ENCODE measurements at regions not wholly inside any gene's neighbourhood (a gene's known extent, or its start where the extent isn't known, plus 50 kb on each side); places are given as distances from the start of the nearest gene placed in this dataset.

- no peak overlapping the region for H3K4me2 ChIP-seq (ENCODE audit: low read length)
- H3K27me3 ChIP-seq (ENCODE audit: insufficient read depth, low read length), result peaks cover 16% of the 10 kb centered on the region; the same call in 1 of the 2 replicates
- H3K9ac ChIP-seq (ENCODE audit: low read length), result no peak overlapping the region
- H3K36me3 ChIP-seq (ENCODE audit: control insufficient read depth in 1 of 2, insufficient read depth in 2 of 2, low read length in 2 of 2), result no peaks in the 10 kb centered on the region
- H3K4me1 ChIP-seq (ENCODE audit: control insufficient read depth in 1 of 2, insufficient read depth in 2 of 2, low read length in 2 of 2), result no peaks in the 10 kb centered on the region
- DNase-seq (ENCODE audit: low read depth, low spot score) (no peak), ATAC-seq (no peak)
- no peaks in the 10 kb centered on the region for H3K9me2 ChIP-seq (ENCODE audit: insufficient read depth)
- no peaks in the 10 kb centered on the region for H4K20me1 ChIP-seq (ENCODE audit: insufficient read depth)
- intact Hi-C loops (cut with micrococcal nuclease), result no loop called here
- ChIA-PET RAD21 (ENCODE audit: low non-redundant PET in 1 of 2, low total read pairs in 2 of 2, uncharacterized antibody in 2 of 2, unreplicated experiment in 2 of 2) (no interaction called here), CTCF (no interaction called here), POLR2A (no interaction called here)
- no TSS peak for BruUV-seq (replicated peaks)
- no peak overlapping the region for H2AFZ ChIP-seq (ENCODE audit: low read depth, low read length, poor library complexity, severe bottlenecking)
- H3K27ac ChIP-seq (ENCODE audit: low read depth, low read length), result no peak overlapping the region
- H3K4me3 ChIP-seq (replicated peaks in 1 of 2; ENCODE audit: low read depth in 1 of 2, low read length in 2 of 2), result no peak overlapping the region
- no peaks in the 10 kb centered on the region for H3K79me2 ChIP-seq (ENCODE audit: insufficient read depth, low read length)
- TF ChIP-seq ELF1 (IDR thresholded peaks at IDR 0.05; ENCODE audit: borderline replicate concordance, low read depth), result no peak
- no peak for TF ChIP-seq EZH2phosphoT487 (IDR thresholded peaks at IDR 0.05; ENCODE audit: borderline replicate concordance)
- no peak for TF ChIP-seq SIN3A (IDR thresholded peaks at IDR 0.05; ENCODE audit: low read depth)
- TF ChIP-seq, protein P1, sequence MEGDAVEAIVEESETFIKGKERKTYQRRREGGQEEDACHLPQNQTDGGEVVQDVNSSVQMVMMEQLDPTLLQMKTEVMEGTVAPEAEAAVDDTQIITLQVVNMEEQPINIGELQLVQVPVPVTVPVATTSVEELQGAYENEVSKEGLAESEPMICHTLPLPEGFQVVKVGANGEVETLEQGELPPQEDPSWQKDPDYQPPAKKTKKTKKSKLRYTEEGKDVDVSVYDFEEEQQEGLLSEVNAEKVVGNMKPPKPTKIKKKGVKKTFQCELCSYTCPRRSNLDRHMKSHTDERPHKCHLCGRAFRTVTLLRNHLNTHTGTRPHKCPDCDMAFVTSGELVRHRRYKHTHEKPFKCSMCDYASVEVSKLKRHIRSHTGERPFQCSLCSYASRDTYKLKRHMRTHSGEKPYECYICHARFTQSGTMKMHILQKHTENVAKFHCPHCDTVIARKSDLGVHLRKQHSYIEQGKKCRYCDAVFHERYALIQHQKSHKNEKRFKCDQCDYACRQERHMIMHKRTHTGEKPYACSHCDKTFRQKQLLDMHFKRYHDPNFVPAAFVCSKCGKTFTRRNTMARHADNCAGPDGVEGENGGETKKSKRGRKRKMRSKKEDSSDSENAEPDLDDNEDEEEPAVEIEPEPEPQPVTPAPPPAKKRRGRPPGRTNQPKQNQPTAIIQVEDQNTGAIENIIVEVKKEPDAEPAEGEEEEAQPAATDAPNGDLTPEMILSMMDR (IDR thresholded peaks at IDR 0.05 in 2 of 3, conservative IDR thresholded peaks at IDR 0.05 in 1 of 3; ENCODE audit: borderline replicate concordance in 1 of 3, insufficient read depth in 1 of 3, low read depth in 2 of 3, low read length in 2 of 3), result no peak
- TF ChIP-seq, protein P2, sequence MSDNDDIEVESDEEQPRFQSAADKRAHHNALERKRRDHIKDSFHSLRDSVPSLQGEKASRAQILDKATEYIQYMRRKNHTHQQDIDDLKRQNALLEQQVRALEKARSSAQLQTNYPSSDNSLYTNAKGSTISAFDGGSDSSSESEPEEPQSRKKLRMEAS (IDR thresholded peaks at IDR 0.05), result no peak
- TF ChIP-seq CEBPB (IDR thresholded peaks at IDR 0.05; ENCODE audit: low read depth), result no peak
- TF ChIP-seq, protein P3, sequence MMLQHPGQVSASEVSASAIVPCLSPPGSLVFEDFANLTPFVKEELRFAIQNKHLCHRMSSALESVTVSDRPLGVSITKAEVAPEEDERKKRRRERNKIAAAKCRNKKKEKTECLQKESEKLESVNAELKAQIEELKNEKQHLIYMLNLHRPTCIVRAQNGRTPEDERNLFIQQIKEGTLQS (IDR thresholded peaks at IDR 0.05), result no peak
- TF ChIP-seq CBX3 (IDR thresholded peaks at IDR 0.05; ENCODE audit: low read depth), result no peak
- no peak for TF ChIP-seq POLR2AphosphoS5 (IDR thresholded peaks at IDR 0.05; ENCODE audit: low read depth, low read length)
- TF ChIP-seq FOSL1 (IDR thresholded peaks at IDR 0.05; ENCODE audit: low read depth), result no peak
- no peak for TF ChIP-seq SRF (IDR thresholded peaks at IDR 0.05; ENCODE audit: low read depth)
- TF ChIP-seq TCF7L2 (IDR thresholded peaks at IDR 0.05; ENCODE audit: borderline replicate concordance, extremely low read depth, insufficient read depth, insufficient read length), result no peak
- TF ChIP-seq YY1 (IDR thresholded peaks at IDR 0.05; ENCODE audit: extremely low read depth, insufficient replicate concordance, low read depth, low read length), result no peak
- TF ChIP-seq POLR2A (IDR thresholded peaks at IDR 0.05; ENCODE audit: borderline replicate concordance, extremely low read depth, insufficient read depth, insufficient read length), result no peak
- TF ChIP-seq JUND (IDR thresholded peaks at IDR 0.05), result no peak
- no peak for TF ChIP-seq REST (IDR thresholded peaks at IDR 0.05; ENCODE audit: low read depth)
- TF ChIP-seq SP1 (IDR thresholded peaks at IDR 0.05; ENCODE audit: low read depth), result no peak
- no peak for TF ChIP-seq RAD21 (IDR thresholded peaks at IDR 0.05; ENCODE audit: low read depth)
- no peak for TF ChIP-seq ZNF274 (IDR thresholded peaks at IDR 0.05; ENCODE audit: low read depth, low read length)
- no peak for TF ChIP-seq EZH2 (IDR thresholded peaks at IDR 0.05)
- no peaks in the 10 kb centered on the region for H3K9me3 ChIP-seq (ENCODE audit: control insufficient read depth in 1 of 2, insufficient read depth in 1 of 2, low read depth in 1 of 2, low read length in 2 of 2)
Observed at GRCh38 chr9:87073692-87074091, 126.4 kb upstream of the GAS1 start.

Data from HCT116 (cell line).